ENCODE measurements at regions not wholly inside any gene's neighbourhood (a gene's known extent, or its start where the extent isn't known, plus 50 kb on each side); places are given as distances from the start of the nearest gene placed in this dataset.

DNA sequence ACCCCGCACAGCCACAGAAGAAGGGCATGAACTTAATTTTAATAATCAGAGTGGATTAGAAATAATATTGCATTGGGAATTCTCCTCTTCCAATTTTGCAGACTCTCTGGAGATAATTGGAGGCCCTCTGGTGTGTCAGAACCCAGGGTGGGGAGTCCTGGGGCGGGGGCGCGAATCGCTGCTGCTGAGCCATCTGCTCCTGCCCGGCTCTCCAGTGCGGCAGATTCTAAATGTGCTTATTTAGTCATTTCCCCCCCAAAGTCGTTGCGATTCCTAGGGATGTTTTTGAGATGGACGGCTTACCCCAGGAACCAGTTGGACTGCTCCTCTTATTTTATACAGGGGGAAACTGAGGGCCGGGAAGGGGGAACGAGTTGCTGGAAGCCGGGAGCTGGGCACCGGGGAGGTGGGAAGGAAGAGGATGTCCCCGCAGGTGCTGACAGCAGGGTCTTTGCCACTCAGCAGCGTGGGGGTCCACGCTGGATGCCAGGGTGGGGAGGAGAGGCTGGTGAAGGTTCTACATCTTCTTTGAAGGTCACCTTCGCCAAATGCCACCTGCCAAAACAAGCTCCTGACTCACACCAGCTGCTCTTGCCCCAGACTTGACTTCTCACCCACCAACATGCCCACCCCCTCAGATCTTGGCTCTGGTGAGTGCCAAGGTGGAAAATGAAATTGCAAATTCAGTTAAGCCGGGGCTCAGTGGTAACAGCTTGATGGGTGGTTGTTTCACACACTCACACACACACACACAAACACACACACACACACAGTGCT, 91.3 kb upstream of the PRR23E start:
- no peak for DNase-seq
- intact Hi-C loops (cut with DNase I), result no loop called here
- no peak for ATAC-seq

DNA sequence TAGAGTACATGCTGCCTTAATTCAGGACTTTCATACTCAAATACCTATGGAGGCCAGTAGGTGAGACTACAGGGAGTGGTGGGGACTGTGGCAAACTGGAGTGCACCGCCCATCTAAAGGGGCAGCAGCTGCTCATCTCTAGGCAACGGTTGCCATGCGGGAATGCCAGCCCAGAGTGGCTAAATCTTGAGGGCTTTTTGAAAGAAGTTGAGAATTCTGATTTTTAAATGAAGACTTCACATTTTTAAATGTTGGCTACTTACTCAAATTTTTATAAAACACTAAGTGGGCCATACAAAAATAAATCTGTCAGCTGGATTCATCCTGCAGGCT, 90.8 kb upstream of the PRR23E start:
- intact Hi-C loops (cut with DNase I), result no loop called here
- ATAC-seq, result no peak
- no peak for DNase-seq

DNA sequence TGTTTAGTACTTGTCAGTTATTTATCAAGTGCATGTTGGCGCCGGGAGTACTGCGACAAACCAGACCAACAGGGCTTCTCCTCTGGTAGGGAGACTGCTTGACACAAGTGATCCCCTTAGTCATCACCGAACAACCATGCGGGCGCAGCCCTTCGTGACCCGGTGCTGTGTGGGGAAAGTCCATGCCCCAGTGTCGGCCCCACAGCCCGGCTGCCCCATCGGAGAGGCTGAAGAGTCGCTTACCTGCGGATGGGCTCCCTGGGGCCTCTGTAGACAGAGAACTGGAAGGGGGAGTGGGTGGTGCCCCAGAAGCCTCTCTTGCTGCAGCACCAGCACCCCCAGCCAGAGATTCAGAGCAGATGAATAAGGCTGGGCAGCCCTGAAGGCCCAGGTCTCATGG, 90.3 kb upstream of the PRR23E start:
- intact Hi-C loops (cut with DNase I), result no loop called here

DNA sequence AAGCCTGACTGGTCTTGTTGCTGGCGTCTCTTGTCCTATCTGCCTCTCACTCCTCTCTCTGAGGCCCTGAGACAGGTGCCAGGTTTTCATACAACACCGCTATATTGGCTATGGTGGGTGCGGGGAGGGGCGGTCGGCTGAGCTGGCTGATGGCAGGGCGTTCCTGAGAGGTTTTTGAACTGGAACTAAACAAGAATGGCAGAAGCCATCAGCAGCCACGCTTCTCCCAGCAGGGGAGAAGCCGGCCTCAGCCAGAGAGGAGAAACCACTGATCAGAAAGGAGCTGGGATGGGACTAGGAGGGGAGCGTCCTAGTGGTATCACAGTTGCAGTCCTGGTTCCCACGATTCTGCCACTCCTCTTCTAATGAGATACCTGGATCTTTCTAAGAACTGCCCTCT, 89.9 kb upstream of the PRR23E start:
- no peak for ATAC-seq

More for the DNA sequence above, 90.3 kb upstream of the PRR23E start:
- ATAC-seq (no peak), DNase-seq (no peak)

DNA sequence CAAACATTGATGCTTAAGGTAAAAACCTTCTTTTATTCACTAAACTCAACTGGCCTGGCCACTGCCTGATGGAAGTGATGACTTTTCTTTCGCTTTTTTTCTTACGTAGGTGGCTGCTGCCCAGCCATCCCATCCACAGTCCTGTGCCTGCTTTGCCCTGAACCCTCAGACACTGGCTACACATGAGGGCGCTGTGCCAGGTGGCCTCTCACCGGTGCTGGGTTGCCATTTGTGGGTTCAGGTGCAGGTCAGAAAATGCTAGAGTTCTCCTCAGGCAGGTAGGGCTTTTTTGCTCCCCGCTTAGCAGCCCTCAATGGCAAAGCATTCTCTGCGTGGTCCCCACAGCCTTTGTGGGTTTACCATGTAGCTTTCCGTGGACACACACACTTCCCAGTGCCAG, 88.3 kb upstream of the PRR23E start:
- DNase-seq, result no peak

More for the DNA sequence above, 89.9 kb upstream of the PRR23E start:
- no peak for DNase-seq
- intact Hi-C loops (cut with DNase I), result no loop called here

DNA sequence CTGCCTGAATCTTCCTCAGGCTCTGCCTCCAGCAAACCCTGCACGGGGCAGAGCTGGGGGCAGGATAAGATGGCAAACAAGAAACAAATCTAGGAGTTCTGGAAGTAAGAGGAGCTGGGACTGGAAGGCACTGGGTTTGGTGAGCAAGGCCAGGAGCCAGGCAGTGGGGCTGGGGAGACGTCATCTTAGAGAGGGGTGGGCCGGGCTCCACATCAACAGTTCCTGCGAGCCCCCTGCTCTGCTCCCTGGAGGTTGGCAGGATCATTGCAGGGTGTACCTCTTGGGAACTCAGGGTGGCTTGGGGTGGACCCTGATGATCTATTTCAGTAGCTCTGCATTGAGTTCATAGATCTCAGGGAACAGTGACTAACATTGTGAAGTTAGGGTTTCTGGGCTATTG, 87.3 kb upstream of the PRR23E start:
- DNase-seq (no peak), ATAC-seq (no peak)
- intact Hi-C loops (cut with DNase I), result no loop called here

More for the DNA sequence above, 88.3 kb upstream of the PRR23E start:
- intact Hi-C loops (cut with DNase I), result no loop called here
- ATAC-seq, result no peak

DNA sequence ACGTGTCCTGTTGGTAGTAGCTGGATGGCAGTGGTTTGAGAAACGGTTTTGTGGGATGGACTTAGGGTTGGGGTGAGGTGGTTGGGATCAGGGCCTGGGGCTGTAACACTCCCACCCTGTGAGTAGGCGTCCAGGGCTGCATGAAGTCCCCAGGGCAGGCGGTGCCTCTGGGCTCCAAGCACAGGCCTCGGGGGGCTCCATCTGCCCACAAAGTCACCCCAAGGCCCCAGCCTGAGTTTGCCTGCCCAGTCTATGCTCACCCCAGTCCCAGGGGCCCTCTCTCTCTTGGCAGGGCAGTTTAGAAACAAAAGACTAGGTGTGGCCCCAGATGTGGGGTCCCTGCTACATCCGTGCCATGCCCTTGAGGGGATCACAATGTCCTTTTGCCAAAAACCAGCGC, 86.9 kb upstream of the PRR23E start:
- DNase-seq (no peak), ATAC-seq (no peak)
- intact Hi-C loops (cut with DNase I), result no loop called here

DNA sequence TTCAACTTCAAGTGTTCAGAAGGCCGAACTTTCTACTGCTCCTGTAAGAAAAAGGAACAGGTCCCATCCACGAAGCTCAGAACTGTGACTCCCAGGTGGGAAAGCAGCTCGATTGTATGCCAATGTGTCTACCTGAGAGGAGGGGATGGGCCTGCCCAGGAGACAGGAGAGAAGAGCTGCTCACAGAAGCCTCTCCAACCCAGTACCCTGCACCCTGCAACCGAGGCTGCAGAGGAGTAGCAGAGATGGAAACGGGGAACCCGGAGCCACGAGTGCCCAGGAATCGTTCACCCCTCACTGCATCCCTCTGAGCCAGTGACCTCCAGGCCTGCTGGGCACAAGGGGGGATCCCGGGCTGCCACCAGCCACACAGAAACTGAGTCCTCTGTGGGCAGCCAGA, 86.5 kb upstream of the PRR23E start:
- intact Hi-C loops (cut with DNase I), result no loop called here
- ATAC-seq (no peak), DNase-seq (no peak)

DNA sequence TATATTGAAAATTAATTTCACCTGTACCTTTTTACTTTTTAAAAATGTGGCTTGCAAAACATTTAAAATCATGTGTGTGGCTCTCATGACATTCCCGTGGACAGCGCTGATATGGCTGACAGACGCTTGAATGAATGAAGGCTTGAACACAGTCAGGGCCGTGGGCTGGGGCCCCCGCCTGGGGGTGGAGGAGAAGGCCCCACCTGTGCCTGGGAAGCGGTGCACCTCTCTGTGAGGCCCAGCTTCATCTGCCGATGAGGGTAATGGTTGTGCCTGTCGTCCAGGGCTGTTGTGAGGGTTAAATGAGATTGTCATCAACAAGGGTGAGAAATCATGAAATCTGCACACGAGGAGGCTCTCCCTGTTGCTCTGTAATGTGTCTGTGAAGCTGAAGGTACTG, 85.9 kb upstream of the PRR23E start:
- intact Hi-C loops (cut with DNase I), result no loop called here
- DNase-seq (no peak), ATAC-seq (no peak)

DNA sequence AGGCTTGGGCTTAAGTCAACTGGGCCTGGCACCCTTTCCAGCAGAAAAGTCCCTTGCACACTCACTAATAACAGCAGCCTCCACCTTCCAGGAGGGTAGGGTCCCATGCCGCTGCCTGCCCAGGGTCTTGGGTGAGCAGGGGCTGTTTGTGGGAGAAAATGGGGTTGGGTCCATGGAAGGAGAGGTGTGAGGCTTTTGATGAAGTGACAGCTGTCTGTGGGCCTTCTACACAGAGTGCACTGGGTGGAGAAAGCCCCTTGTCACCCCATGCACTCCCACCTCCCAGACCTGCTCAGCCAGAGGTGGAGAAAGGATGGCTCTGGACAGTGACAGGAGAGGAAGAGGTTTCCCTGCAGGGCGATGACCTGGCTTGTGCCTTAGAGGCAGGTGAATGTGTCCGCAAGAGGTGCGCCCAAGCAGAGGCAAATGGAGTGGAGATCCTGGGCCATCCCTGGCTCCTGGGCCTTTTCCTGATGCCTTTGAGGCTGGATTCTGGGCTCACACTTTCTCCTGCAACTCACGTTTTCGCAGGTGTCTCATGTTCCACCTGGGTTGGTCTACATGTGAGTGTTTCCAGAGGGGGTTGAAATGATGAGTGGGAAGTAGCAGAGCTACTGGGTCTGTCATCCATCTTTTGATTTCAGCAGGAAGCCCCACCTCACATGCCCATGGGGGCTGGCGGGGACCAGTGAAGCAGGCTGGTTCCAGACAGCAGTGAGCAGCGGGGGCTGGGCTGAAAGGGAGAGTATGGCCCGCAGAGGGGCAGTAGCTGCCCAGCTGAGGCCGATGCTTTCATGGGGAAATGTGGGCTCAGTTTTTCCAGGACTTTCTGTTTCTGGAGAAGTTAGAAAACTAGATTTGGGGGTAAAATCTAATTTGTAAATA, 85.2 kb upstream of the PRR23E start:
- no peak for DNase-seq
- ATAC-seq, result no peak
- intact Hi-C loops (cut with DNase I), result no loop called here

DNA sequence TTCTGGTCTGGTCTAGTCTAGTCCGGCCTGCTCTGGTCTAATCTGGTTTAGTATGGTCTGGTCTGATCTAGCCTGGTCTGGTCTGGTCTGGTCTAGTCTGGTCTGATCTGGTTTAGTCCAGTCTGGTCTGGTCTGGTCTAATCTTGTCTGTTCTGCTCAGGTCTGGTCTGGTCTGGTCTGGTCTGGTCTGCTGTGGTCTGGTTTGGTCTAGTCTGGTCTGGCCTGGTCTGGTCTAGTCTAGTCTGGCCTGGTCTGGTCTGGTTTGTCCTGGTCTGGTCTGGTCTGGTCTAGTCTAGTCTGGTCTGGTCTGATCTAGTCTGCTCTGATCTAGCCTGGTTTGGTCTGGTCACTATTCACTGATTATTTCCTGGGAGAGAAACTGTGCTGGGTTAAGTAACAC, 84.1 kb upstream of the PRR23E start:
- intact Hi-C loops (cut with DNase I), result no loop called here
- DNase-seq (no peak), ATAC-seq (no peak)

DNA sequence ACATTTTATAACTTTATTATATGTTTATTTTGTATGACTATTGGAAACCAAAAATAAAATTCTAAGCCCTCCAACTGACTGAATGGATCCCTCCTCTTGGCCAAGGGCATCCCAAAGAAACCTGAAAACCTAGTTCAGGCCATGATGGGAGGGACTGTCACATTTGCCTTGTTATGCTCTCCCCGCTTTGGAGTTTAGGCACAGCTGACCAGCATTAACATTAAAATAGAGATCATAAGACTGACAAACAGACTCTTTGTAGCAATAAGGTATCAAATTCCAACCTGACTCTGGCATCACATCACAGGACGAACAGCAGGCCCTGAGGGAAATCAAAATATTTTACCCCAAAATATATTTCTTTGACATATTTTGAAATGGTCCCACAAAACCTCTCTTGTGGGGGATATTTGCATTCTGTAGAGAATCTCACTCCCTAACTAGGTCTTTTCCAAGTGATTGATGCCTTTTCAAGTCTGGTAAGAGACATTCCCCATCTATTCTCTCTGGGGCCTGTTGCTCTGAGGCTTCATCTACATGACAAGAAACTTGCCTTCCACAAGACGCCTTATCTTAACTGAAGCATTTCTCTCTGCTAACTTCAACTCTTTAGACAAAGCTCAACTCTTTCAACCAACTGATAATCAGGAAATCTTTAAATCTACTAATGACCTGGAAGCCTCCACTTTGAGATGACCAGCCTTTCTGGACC, 81.8 kb upstream of the PRR23E start:
- DNase-seq (no peak), ATAC-seq (no peak)
- intact Hi-C loops (cut with DNase I), result no loop called here

DNA sequence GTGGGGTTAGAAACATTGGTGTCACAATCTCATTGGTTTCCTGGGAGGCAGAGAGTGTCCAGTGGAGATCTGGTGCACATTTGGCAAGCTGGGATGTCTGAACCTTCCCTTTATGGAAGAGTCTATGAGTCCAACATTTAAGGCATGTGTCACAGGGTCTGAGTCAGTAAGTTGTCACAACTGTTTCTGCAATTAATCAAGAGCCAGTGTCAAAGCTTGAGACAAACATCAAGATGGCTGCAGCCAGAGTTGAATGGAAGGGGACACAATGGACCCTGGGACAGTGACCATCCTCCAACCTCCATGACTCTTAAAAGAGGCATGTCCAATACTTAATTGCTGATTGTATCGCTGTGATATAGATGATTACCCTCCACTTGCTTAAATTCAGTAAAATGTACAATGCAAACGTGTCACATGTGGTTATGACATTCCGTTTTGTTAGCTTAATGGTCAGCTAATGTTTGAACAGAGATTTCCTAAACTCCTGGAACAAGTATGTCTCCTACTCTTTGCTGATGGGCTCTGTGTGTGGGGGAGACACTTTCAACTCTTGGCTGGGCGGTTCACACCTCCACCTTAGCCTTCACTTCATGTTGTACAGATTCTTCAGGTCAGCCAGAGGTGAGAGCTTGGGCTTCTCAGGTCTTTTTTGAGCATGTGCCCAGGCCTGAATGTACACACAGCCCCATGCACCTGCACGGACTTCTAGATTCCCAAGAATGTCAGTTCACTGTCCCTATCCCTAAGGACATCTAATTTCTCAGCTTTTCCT, 79.9 kb upstream of the PRR23E start:
- intact Hi-C loops (cut with DNase I), result no loop called here
- DNase-seq, result no peak
- no peak for ATAC-seq

DNA sequence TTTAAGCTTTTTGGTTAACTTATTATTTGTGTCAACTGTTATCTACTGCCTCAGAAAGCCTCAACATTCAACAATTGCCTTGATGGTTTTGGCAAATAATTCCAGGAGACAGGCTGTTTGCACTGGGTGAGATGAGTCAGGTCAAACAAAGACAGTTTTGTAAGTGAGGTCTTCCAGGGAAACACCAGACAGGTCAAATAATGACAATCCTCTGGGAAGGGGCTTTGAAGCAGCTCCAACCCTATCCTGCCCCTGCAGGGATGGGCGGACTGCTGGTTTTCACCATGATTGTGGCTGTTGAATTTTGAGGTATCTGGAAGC, 79.4 kb upstream of the PRR23E start:
- ATAC-seq (no peak), DNase-seq (no peak)
- intact Hi-C loops (cut with DNase I), result no loop called here

DNA sequence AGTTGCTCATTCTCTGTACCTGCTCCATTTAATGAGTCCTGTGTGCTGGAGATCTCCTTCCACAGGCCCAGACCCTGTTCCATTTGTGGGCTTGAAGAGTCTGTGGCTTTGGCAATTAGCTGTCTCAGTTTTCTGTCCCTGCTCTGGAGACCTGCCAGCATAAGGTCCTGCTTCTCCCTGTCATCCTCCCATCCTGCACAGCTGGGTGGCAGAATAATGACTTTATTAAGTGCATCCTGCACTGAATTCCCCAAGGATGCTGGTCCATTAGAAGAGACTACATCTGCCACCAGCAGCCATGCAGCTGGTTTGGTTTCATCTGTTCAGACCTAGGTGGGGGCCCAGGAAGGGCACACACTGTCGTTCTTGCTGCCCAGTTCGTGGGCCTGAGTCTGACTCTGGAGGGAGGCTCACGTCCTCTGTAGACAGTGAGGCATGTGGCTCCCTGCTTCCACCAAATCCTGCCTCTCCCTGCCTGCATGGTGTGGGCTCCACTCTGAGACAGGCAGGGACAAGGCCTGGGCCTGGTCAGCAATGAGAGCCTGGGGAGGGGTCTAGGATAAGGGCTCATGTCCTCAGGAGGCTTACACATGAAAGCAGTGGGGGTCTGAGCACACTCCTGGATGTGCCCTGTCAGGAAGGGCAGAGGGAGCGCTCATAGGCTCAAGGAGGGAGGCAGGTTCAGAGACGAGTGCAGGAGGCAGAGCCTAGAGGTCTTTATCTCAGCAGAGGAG, 78.4 kb upstream of the PRR23E start:
- intact Hi-C loops (cut with DNase I), result no loop called here

DNA sequence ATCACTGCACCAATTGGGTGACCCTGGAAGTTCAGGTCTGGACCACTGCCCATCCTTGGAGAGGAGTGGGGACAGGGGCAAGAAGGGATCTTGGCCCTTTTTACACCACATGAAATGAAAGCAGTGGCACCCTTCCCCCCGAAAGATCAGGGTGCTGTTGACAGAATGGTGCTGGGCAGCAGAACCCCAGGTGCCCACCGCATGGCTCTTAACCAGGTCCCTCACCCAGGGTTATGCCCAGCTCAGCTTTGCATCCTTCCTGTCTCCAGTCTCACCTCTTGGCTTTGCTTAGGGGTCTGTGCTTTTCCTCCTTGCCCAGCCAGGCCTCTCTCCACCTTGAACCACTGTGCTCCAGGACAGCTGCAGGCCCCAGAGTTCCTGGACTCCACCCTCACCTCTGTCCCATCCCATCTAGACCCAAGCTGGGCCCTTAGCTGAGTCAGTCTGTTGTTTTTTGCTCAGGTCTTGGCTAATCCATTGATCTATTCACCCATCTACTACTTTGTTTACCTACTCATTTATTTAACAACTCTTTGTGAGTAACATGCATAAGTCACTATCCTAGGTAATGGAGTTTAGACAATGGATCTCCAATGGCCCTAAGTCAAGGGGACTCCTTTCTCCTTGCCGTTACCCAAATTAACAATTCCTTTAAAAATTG, 77.1 kb upstream of the PRR23E start:
- no peak for ATAC-seq
- DNase-seq, result no peak
- intact Hi-C loops (cut with DNase I), result no loop called here

More for the DNA sequence above, 78.4 kb upstream of the PRR23E start:
- ATAC-seq (no peak), DNase-seq (no peak)

DNA sequence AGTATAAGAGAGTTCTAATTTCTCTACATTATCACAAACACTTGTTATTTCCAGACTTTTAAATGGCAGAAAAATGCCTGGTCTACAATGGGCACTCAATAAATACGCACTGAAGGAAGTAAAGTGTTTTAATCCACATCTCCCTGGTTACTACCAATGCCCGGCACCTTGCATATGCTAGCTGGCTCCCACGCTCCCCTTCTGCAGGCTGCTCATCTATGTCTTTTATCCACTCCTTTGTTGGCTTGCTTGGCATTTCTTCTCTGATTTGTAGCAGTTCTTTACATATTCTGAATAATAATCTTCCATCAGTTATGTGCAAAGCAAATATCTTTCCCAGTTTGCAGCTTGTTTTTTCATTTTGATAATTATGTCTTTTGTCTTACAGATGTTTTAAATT, 74.6 kb upstream of the PRR23E start:
- DNase-seq (no peak), ATAC-seq (no peak)
- intact Hi-C loops (cut with DNase I), result no loop called here

DNA sequence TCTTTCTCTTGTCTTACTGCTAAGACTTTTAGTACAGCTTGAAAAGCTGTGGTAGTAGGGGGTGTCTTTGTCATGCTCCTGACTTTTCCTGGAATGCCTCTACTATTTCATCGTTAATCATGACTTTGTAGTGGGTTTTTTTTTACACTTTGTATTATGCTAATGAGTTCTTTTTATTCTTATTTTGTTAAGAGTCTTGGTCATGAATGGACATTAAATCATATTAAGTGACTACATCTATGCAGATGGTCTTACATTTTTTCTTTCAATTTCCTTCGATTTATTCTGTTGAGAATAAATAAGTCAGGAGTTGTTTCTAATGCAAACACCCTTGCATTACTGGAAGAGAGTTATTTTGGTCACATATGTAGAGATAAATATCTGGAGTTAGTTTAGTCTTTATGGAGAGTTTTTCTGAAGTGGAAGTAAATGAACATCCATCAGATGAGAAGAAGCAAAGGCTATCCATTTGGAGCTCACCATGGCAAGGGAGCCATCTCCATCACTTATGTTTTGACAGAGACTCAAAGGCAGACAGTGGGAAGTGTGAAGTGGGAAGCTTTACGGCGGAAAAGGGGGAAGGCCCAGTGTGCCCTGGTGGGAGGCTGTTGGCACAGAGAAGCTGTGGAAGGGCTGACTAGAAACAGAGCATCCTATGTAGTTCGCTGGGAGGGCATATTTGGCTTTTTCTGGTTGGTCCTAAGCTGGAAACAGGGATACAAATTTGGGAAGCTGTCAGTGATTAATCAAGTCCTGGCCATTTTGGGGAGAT, 73.1 kb upstream of the PRR23E start:
- intact Hi-C loops (cut with DNase I), result no loop called here
- no peak for DNase-seq
- ATAC-seq, result no peak
